WERI-Rb-1 (cell line): ENCODE measurements at regions not wholly inside any gene's neighbourhood (a gene's known extent, or its start where the extent isn't known, plus 50 kb on each side); places are given as distances from the start of the nearest gene placed in this dataset.
"Not testable (repeated sequence)": the region's sequence is repeated elsewhere in the genome, so short reads cannot be mapped to it uniquely, and the experiment has no call there.

Source experiments
- DNase-seq: peaks from one replicate; pipeline ENCODE4 v3.0.0-alpha.2; 2020
- H3K27ac ChIP-seq: fragments of 250-450 bp; sonication (Bioruptor Pico); 2 replicates; pipeline ENCODE4 v1.5.1; 2020; ENCODE audit warnings: mild to moderate bottlenecking, moderate library complexity
- H3K27me3 ChIP-seq: fragments of 250-450 bp; sonication (Bioruptor Pico); 2 replicates; pipeline ENCODE4 v1.5.1; 2021; ENCODE audit warnings: mild to moderate bottlenecking, low read depth, moderate library complexity; ENCODE audit not compliant: insufficient read depth, severe bottlenecking
- H3K36me3 ChIP-seq: fragments of 250-450 bp; sonication (Bioruptor Pico); 2 replicates; pipeline ENCODE4 v1.5.1; 2020; ENCODE audit warnings: mild to moderate bottlenecking, moderate library complexity
- H3K4me3 ChIP-seq: 2 replicates; pipeline ENCODE4 v1.5.1; 2011; ENCODE audit warnings: low read depth, mild to moderate bottlenecking, control low read depth, low read length
- H3K9me3 ChIP-seq: fragments of 250-450 bp; sonication (Bioruptor Pico); 2 replicates; pipeline ENCODE4 v1.5.1; 2021; ENCODE audit warnings: mild to moderate bottlenecking, moderate library complexity; ENCODE audit not compliant: severe bottlenecking
- CTCF ChIP-seq: IDR thresholded peaks from 2 replicates; pipeline ENCODE4 v1.5.1; 2011; ENCODE audit warnings: low read depth, mild to moderate bottlenecking, control low read depth, inconsistent platforms, low read length

- H3K27me3 ChIP-seq: no peaks in the 10 kb centered on the region
- no peak for TF ChIP-seq CTCF
- H3K4me3 ChIP-seq: no peak overlapping the region
- no peaks in the 10 kb centered on the region for H3K36me3 ChIP-seq
- H3K9me3 ChIP-seq: no peaks in the 10 kb centered on the region
- DNase-seq: no peak
- H3K27ac ChIP-seq: no peak overlapping the region
These were observed 1074.2 kb upstream of the NOVA1 start for GRCh38 chr14:27672047-27672446.

- DNase-seq, H3K27ac ChIP-seq, H3K27me3 ChIP-seq, H3K4me3 ChIP-seq, H3K36me3 ChIP-seq, H3K9me3 ChIP-seq: not testable (repeated sequence)
These were observed 1075.2 kb upstream of the NOVA1 start for GRCh38 chr14:27672811-27673737.

- no peaks in the 10 kb centered on the region for H3K36me3 ChIP-seq
- no peak overlapping the region for H3K27ac ChIP-seq
- H3K27me3 ChIP-seq: no peaks in the 10 kb centered on the region
- no peak for TF ChIP-seq CTCF
- H3K4me3 ChIP-seq: no peak overlapping the region
- DNase-seq: no peak
- no peaks in the 10 kb centered on the region for H3K9me3 ChIP-seq
These were observed 1080.5 kb upstream of the FOXG1 start for GRCh38 chr14:27686137-27686536.

GRCh38 chr14:27688841-27689444, 1077.6 kb upstream of the FOXG1 start:
- H3K27me3 ChIP-seq: no peaks in the 10 kb centered on the region
- no peak for DNase-seq
- H3K27ac ChIP-seq: no peak overlapping the region
- no peak for TF ChIP-seq CTCF
- H3K4me3 ChIP-seq: no peak overlapping the region
- no peaks in the 10 kb centered on the region for H3K9me3 ChIP-seq
- no peaks in the 10 kb centered on the region for H3K36me3 ChIP-seq

- peaks cover 5% of the 10 kb centered on the region for H3K9me3 ChIP-seq
- no peak for TF ChIP-seq CTCF
- H3K27me3 ChIP-seq: no peaks in the 10 kb centered on the region
- H3K4me3 ChIP-seq: no peak overlapping the region
- H3K36me3 ChIP-seq: no peaks in the 10 kb centered on the region
- no peak overlapping the region for H3K27ac ChIP-seq
- DNase-seq: no peak
These were observed 1054.2 kb upstream of the FOXG1 start for GRCh38 chr14:27712364-27712763.

- H3K4me3 ChIP-seq: no peak overlapping the region
- no peak for TF ChIP-seq CTCF
- no peak for DNase-seq
- H3K9me3 ChIP-seq: peaks cover 5% of the 10 kb centered on the region
- H3K27me3 ChIP-seq: no peaks in the 10 kb centered on the region
- no peaks in the 10 kb centered on the region for H3K36me3 ChIP-seq
- H3K27ac ChIP-seq: no peak overlapping the region
These were observed 1051.0 kb upstream of the FOXG1 start for GRCh38 chr14:27715561-27715960.
